NCI-H1930 (cell line): ENCODE measurements at regions not wholly inside any gene's neighbourhood (a gene's known extent, or its start where the extent isn't known, plus 50 kb on each side); places are given as distances from the start of the nearest gene placed in this dataset.
A peak's percentile ranks its signal among the peaks of the same experiment; 100 is the strongest.
"Not testable (repeated sequence)": the region's sequence is repeated elsewhere in the genome, so short reads cannot be mapped to it uniquely, and the experiment has no call there.

Experiments
- DNase-seq, 2 experiments: peaks; one replicate each; lab custom pipeline; 2025; lab: John Stamatoyannopoulos, UW

GRCh38 chr19:30817197-30817596 lies 445.0 kb downstream of the ZNF536 start:
- no peak for DNase-seq

GRCh38 chr19:30815889-30816580 lies 443.9 kb downstream of the ZNF536 start:
- no peak for DNase-seq

- DNase-seq = no peak
Observed at GRCh38 chr19:30812099-30812678, 440.0 kb downstream of the ZNF536 start.

- DNase-seq = no peak
Observed at GRCh38 chr19:30811397-30812098, 439.4 kb downstream of the ZNF536 start.

GRCh38 chr19:30810726-30811125 lies 438.5 kb downstream of the ZNF536 start:
- no peak for DNase-seq

GRCh38 chr19:30807278-30807677 lies 435.1 kb downstream of the ZNF536 start:
- DNase-seq = no peak

GRCh38 chr19:30806311-30806710 lies 434.1 kb downstream of the ZNF536 start:
- no peak for DNase-seq

- no peak for DNase-seq
Observed at GRCh38 chr19:30804751-30805150, 432.6 kb downstream of the ZNF536 start.

- not testable (repeated sequence) for DNase-seq
Observed at GRCh38 chr19:30804333-30804732, 432.1 kb downstream of the ZNF536 start.

- DNase-seq = no peak
Observed at GRCh38 chr19:30802424-30803013, 430.3 kb downstream of the ZNF536 start.

- peak in 1 of 2 experiments; percentile 46 for DNase-seq
Observed at GRCh38 chr19:30799865-30800755, 427.9 kb downstream of the ZNF536 start.

- DNase-seq = no peak
Observed at GRCh38 chr19:30795727-30796126, 423.5 kb downstream of the ZNF536 start.

GRCh38 chr19:30792561-30793505 lies 420.6 kb downstream of the ZNF536 start:
- no peak for DNase-seq

GRCh38 chr19:30791088-30791487 lies 418.9 kb downstream of the ZNF536 start:
- DNase-seq = no peak

GRCh38 chr19:30790056-30790680 lies 418.0 kb downstream of the ZNF536 start:
- no peak for DNase-seq

- no peak for DNase-seq
Observed at GRCh38 chr19:30788105-30788765, 416.1 kb downstream of the ZNF536 start.

GRCh38 chr19:30785458-30786137 lies 413.4 kb downstream of the ZNF536 start:
- no peak for DNase-seq

GRCh38 chr19:30784850-30785457 lies 412.8 kb downstream of the ZNF536 start:
- peak in 1 of 2 experiments; percentile 45 for DNase-seq

GRCh38 chr19:30783936-30784335 lies 411.8 kb downstream of the ZNF536 start:
- DNase-seq = no peak
